ENCODE measurements at regions not wholly inside any gene's neighbourhood (a gene's known extent, or its start where the extent isn't known, plus 50 kb on each side); places are given as distances from the start of the nearest gene placed in this dataset.

GRCh38 chr7:45106-46090 lies 147.0 kb upstream of the FAM20C start:
- Histone ChIP-seq H2AFZ (ENCODE audit: low read length) (no peak overlapping the region), H3K4me1 (ENCODE audit: insufficient read depth, low read length) (0 out of 2 replicates have a peak, but pooled peaks cover 3% of the 10 kb centered on the region), H3K36me3 (ENCODE audit: low read depth, low read length) (no peaks in the 10 kb centered on the region), H3K27ac (ENCODE audit: low read length) (no peak overlapping the region), H3K9me2 (replicated peaks; ENCODE audit: low read length) (no peaks in the 10 kb centered on the region), H3K4me2 (ENCODE audit: low read length) (no peak overlapping the region), H3F3A (ENCODE audit: low read length, unreplicated experiment) (no peaks in the 10 kb centered on the region), H3K4me3 (ENCODE audit: low read length) (no peak overlapping the region), H3K79me2 (ENCODE audit: low read length) (no peaks in the 10 kb centered on the region), H3K9ac (ENCODE audit: low read length) (no peak overlapping the region), H4K20me1 (ENCODE audit: low read length) (no peaks in the 10 kb centered on the region), H3K9me3 (ENCODE audit: low read length) (no peaks in the 10 kb centered on the region), H3K27me3 (ENCODE audit: low read length) (no peaks in the 10 kb centered on the region)
- intact Hi-C loops (cut with micrococcal nuclease) = no loop called here
- POLR2A ChIA-PET (ENCODE audit: unreplicated experiment) = no interaction called here
- CTCF ChIA-PET = interaction anchor here (0.6 kb wide), 1 partner anchor 219 kb away, joined by 3 read pairs; no protein-coding TSS in a partner anchor
- no peak for TF ChIP-seq EZH2 (IDR thresholded peaks at IDR 0.05; ENCODE audit: low read length, unreplicated experiment)
- TF ChIP-seq, protein P1, sequence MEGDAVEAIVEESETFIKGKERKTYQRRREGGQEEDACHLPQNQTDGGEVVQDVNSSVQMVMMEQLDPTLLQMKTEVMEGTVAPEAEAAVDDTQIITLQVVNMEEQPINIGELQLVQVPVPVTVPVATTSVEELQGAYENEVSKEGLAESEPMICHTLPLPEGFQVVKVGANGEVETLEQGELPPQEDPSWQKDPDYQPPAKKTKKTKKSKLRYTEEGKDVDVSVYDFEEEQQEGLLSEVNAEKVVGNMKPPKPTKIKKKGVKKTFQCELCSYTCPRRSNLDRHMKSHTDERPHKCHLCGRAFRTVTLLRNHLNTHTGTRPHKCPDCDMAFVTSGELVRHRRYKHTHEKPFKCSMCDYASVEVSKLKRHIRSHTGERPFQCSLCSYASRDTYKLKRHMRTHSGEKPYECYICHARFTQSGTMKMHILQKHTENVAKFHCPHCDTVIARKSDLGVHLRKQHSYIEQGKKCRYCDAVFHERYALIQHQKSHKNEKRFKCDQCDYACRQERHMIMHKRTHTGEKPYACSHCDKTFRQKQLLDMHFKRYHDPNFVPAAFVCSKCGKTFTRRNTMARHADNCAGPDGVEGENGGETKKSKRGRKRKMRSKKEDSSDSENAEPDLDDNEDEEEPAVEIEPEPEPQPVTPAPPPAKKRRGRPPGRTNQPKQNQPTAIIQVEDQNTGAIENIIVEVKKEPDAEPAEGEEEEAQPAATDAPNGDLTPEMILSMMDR (conservative IDR thresholded peaks at IDR 0.05; ENCODE audit: low read depth, low read length) = no peak
- no peak for TF ChIP-seq EZH2phosphoT487 (IDR thresholded peaks at IDR 0.05; ENCODE audit: borderline replicate concordance, low read length)
- no peak for ATAC-seq
- DNase-seq = no peak
- no TSS peak for BruUV-seq (replicated peaks)

- H3K4me1 ChIP-seq (ENCODE audit: insufficient read depth, low read length) = 0 out of 2 replicates have a peak, but pooled peaks cover 3% of the 10 kb centered on the region
- H2AFZ ChIP-seq (ENCODE audit: low read length) = no peak overlapping the region
- H3K27me3 ChIP-seq (ENCODE audit: low read length) = no peaks in the 10 kb centered on the region
- H3K9me2 ChIP-seq (replicated peaks; ENCODE audit: low read length) = no peaks in the 10 kb centered on the region
- no peak for ATAC-seq
- no peaks in the 10 kb centered on the region for H3K9me3 ChIP-seq (ENCODE audit: low read length)
- H3K4me2 ChIP-seq (ENCODE audit: low read length) = no peak overlapping the region
- no peak for DNase-seq
- H4K20me1 ChIP-seq (ENCODE audit: low read length) = no peaks in the 10 kb centered on the region
- POLR2A ChIA-PET (ENCODE audit: unreplicated experiment) = no interaction called here
- H3K79me2 ChIP-seq (ENCODE audit: low read length) = no peaks in the 10 kb centered on the region
- intact Hi-C loops (cut with micrococcal nuclease) = no loop called here
- H3K4me3 ChIP-seq (ENCODE audit: low read length) = no peak overlapping the region
- no TSS peak for BruUV-seq (replicated peaks)
- TF ChIP-seq EZH2phosphoT487 (IDR thresholded peaks at IDR 0.05; ENCODE audit: borderline replicate concordance, low read length) = no peak
- TF ChIP-seq, protein P1 (conservative IDR thresholded peaks at IDR 0.05; ENCODE audit: low read depth, low read length) = no peak
- no peak overlapping the region for H3K9ac ChIP-seq (ENCODE audit: low read length)
- no peak overlapping the region for H3K27ac ChIP-seq (ENCODE audit: low read length)
- no peaks in the 10 kb centered on the region for H3K36me3 ChIP-seq (ENCODE audit: low read depth, low read length)
- CTCF ChIA-PET = no interaction called here
- no peaks in the 10 kb centered on the region for H3F3A ChIP-seq (ENCODE audit: low read length, unreplicated experiment)
Measured at GRCh38 chr7:46123-46829, 146.1 kb upstream of the FAM20C start.

GRCh38 chr7:46830-47140 lies 145.6 kb upstream of the FAM20C start:
- DNase-seq (no peak), ATAC-seq (no peak)
- Histone ChIP-seq H3F3A (ENCODE audit: low read length, unreplicated experiment) (no peaks in the 10 kb centered on the region), H3K4me1 (ENCODE audit: insufficient read depth, low read length) (no peaks in the 10 kb centered on the region), H3K4me2 (ENCODE audit: low read length) (no peak overlapping the region), H3K36me3 (ENCODE audit: low read depth, low read length) (no peaks in the 10 kb centered on the region), H3K27ac (ENCODE audit: low read length) (no peak overlapping the region), H3K4me3 (ENCODE audit: low read length) (no peak overlapping the region), H3K79me2 (ENCODE audit: low read length) (no peaks in the 10 kb centered on the region), H3K27me3 (ENCODE audit: low read length) (no peaks in the 10 kb centered on the region), H3K9ac (ENCODE audit: low read length) (no peak overlapping the region), H2AFZ (ENCODE audit: low read length) (no peak overlapping the region), H3K9me3 (ENCODE audit: low read length) (no peaks in the 10 kb centered on the region), H3K9me2 (replicated peaks; ENCODE audit: low read length) (no peaks in the 10 kb centered on the region), H4K20me1 (ENCODE audit: low read length) (no peaks in the 10 kb centered on the region)
- TF ChIP-seq, protein P1 (conservative IDR thresholded peaks at IDR 0.05; ENCODE audit: low read depth, low read length) = no peak
- TF ChIP-seq EZH2 (IDR thresholded peaks at IDR 0.05; ENCODE audit: low read length, unreplicated experiment) (no peak), EZH2phosphoT487 (IDR thresholded peaks at IDR 0.05; ENCODE audit: borderline replicate concordance, low read length) (no peak)
- no TSS peak for BruUV-seq (replicated peaks)
- intact Hi-C loops (cut with micrococcal nuclease) = no loop called here
- CTCF ChIA-PET = no interaction called here
- POLR2A ChIA-PET (ENCODE audit: unreplicated experiment) = no interaction called here
